GM18520 (cell line): ENCODE measurements at regions not wholly inside any gene's neighbourhood (a gene's known extent, or its start where the extent isn't known, plus 50 kb on each side); places are given as distances from the start of the nearest gene placed in this dataset.
"Not testable (repeated sequence)": the region's sequence is repeated elsewhere in the genome, so short reads cannot be mapped to it uniquely, and the experiment has no call there.

Source experiments
- ATAC-seq: cut with Tn5 transposase; IDR thresholded peaks from one replicate; pipeline ENCODE4 v1.9.1; 2021; ENCODE audit not compliant: unreplicated experiment

DNA sequence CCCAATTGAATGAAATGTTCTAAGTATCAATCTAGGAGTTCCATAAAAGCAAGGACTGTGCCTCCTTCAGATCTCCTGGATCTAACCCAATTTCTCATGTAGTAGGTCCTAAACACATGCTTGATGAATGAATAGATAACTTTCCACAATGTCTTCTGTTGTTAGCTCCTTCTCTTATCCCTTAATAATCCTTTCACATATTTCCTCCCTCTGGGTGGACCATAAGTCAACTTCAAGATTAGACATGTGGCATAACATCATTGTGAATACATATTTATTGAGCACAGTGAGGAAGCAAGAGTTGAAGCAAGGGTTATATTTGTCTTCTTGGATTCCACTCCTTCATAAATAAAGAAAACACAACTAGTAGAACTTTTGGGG is 108.6 kb upstream of the EGFLAM start:
- no peak for ATAC-seq

DNA sequence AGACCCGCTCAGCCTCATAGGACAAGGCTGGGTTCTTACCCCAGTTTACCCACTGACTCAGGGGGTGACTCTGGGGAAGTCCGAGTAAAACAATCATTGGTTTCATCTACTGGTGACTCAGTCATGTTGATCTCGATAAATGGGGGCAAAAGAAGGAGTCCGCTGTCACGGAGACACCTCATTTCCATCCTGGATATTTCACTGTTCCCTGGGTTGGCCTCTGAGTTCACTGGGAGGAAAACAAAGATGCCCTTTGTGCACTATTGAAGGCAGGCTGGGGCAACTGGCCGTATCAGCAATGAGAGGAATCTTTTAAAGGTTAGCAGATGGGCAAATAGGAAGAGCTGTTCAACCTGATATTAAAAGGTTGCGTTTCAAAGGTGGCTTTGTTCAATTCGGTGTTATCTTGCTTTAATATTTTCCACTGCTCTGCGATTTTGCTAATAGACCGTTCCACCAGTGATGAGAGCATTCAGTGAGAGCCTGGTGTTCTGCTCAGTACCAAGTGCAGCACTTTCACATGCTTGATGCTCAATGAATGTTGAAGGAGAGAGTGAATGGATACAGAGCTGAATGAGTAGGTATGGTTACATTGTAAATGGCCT is 110.2 kb upstream of the EGFLAM start:
- no peak for ATAC-seq

DNA sequence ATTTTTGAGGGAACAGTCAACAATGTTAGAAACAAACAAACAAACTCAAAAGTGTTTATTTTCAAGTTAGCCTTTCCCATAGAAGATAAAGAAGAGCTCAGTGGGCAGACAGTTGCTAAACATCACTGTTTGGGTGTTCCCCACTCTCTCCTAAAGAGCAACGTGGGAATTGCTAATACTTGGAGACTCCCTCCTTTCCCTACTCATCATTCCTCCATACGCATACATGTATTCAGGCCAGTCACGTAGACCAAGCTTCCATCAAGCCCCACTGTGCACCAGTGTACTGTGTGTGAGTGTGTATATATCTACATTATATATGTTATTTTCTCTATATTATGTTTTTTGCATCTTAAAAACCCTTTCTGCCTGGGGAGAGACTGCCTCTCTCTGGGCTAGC is 115.0 kb upstream of the EGFLAM start:
- ATAC-seq: no peak

DNA sequence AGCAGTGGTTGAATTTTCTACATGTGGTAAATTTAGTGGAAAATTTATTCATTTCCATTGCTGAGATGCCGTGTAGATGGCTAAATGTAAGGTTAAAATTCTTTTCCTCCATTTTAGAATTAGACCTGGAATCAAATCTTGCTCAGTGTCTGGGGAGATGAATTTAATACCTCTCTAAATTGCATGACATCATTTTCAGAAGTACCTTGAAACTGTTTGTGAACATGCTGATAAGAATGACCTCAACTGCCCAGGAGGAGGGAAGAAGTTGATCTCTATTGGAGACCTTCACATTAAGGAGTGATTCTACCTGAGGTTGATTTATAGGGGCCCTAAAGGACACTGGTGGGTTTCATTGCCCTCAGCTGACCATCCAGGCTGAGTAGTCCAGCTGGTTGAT is 116.7 kb upstream of the EGFLAM start:
- ATAC-seq: no peak

DNA sequence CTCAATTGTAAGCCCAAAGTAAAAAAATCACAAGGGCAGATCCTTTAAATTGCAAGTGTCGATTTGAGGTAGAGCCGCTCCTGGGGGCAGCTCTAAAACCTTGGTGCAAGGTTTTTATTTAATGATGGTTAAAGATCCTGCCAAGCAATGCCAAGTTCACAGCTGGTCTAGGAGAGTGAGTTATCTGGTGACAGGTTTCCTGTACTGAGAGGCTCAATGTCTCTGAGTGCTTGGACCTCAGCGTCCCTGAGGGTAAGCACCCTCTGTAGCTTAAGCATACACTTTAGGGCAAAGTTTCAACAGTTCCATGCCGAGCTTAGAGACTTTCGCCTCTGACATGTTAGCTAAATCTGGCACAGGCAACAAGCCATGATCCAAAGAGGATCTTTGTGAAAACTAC is 119.8 kb upstream of the EGFLAM start:
- ATAC-seq: no peak

DNA sequence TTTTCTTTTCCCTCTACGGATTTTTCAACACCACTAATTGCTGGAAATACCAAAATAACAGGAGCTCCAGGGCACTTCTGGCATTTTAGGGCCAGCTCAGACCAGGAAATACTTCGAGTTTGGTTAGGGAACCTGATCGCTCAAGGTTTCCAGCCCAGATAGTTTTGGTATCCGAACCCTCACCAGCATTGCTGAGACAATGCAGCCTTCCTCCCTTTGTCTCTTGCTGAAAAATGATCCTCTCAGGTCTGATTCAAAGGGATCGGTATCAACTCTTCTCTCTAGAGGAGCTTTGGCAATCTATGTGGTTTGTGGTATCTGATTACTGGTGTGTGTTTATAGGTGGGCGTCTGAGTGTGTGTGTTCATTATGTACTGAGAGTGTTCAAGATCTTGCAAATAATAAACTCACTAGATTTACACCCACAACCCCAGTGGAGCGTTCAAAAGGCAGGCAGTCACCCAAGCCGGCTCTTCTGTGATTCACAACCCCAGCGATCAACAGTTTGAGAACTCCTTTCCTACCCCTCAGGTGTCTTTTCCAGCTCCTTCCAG is 122.8 kb upstream of the EGFLAM start:
- ATAC-seq: no peak

DNA sequence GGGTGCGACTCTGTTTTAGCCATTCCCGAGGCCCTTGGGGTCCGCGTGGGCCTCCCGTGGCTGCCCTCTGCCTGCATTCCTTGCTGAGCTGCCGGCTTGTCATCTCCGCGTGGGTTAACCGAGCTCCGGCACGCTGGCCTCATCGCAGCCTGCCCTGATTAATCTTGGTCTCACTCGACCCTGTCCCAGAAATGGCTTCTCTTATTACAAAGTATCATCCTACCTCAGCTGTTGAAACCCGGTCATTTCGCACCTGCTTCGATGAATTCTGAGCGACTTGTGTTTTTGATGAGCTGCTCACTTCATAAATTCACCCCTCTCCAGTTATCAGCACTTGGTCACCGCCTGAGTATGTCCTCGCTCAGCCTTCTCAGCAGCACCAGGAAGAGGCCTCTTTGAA is 123.5 kb upstream of the EGFLAM start:
- ATAC-seq: no peak

DNA sequence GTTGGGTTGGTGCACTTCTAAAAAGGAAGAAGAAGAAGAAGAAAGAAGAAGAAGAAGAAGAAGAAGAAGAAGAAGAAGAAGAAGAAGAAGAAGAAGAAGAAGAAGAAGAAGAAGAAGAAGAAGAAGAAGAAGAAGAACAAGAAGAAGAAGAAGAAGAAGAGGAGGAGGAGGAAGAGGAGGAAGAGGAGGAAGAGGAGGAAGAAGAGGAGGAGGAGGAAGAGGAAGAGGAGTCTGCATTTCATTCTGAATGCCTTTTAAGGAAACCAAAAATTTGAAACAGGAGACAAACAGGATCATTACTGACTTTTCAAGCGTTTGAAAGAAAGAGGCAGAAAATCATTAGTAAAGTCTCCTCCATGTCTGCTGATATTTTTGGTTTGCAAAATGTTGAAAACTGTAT is 124.1 kb upstream of the EGFLAM start:
- ATAC-seq: not testable (repeated sequence)

DNA sequence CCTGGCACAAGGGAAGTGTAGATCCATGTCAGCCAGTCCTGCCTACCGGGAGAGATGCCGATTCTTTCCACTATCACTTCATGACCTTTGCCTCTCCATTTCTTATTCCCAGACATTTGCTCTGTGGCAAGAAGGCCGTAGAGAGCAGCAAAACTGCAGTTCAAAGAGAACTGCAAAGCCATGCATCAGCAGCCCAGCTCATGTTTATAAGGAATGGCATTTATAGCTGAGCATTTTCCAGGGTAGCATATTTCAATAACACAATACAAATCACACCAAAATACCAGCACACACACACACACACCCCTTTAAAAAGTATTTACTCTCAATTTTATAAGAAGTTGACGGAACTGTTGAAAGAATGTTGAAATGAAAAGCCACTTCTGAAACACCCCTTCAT is 126.7 kb upstream of the EGFLAM start:
- no peak for ATAC-seq

DNA sequence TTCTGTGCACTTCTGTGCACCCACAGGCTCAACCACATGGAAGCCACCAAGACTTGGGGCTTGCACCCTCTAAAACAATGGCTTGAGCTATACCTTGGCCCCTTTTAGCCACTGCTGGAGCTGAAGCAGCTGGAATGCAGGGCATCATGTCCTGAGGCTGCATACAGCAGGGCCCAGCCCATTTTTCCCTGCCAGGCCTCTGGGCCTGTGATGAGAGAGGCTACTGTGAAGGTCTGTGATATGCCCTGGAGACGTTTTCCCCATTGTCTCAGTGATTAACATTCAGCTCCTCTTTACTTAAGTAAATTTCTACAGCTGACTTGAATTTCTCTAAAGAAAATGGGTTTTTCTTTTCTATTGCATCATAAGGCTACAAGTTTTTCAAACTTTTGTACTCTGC is 134.0 kb upstream of the EGFLAM start:
- ATAC-seq: no peak

DNA sequence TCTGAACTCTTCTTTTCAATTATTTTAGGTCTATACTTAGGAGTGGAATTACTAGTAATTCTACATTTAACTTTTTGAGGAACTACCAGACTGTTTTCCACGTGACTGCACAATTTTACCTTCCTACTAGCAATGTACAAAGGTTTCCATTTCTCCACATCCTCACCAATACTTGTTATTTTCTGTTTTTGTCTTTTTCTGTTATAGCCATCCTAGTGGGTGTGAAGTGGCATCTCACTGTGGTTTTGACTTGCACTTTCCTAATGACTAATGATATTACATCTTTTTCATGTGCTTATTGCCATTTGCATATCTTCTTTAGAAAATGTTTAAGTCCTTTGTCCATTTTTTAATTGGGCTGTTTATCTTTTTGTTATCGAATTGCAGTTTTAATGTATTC is 136.9 kb upstream of the EGFLAM start:
- ATAC-seq: peak; percentile 86

DNA sequence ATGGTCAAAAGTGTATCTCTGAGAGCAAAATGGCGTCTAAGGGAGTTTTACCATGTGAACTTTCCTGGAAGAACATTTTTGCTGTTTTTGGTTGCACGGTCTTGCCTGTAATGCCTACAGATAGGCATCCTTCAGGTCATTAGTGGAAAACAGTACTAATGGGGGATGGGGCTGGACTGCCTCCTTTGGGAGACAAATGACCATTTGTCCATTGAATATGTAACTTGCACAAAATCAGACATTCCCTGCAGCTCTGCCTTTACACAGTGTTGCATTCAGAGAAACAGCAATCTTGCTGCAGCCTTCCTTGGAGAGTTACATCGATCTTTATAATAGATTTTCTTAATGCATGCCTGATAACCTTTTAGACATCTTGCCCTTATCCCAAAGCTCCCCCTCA is 138.5 kb upstream of the EGFLAM start:
- no peak for ATAC-seq

DNA sequence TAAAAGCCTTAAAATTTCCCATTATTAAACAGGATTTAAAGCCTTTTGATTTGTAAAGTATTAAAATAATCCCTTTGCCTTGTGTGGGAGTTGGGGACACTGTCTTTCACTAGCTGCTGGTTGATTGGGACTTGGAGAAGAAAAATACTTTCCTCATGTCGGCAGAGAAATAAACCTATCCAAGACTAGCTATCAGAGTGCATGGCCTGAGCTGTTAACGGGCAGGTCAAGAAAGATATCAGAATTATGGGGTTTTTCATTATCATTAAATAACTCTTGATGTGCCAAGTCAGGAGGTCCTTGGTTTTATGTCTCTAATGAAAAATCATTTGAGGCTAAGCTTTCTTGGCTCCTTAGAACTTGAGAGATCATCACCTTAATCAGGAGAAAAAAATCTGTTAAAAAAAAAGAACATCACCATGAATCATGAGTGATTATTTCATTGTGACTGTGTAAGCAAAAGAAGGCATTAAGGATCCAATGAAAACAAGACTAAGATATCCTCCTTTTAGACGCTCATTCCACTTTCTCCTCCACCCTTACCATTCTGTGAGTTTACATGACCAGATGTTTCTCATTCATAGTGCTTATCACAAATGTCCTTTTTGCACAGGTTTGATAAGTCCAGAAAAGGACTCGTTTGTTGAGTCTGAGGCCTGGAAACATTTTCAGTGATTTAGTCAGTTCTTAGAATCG is 140.4 kb upstream of the EGFLAM start:
- no peak for ATAC-seq

DNA sequence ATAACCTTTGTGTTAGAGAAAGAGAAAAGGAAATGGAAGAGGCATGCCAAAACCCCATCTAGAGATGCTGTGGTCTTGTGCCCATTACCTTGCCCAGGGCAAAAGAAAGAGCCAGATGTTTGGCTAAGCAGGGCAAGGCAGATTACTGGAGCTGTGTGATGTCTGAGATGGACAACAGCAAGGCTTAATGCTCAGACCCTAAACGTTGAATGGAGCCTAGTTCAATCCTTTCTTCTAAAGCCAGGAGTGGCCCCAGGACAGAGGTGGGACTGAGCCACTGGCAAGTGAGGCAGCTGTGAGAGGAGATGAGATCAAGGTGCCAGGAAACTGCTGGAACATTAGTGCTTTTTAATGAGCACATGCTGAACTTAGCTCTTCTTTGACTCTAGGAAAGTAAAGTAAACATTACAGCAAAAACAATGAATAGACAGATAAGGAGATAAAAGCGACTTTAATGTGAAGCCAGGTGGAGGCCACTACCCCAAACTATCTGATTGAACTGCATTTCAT is 143.0 kb upstream of the EGFLAM start:
- no peak for ATAC-seq

DNA sequence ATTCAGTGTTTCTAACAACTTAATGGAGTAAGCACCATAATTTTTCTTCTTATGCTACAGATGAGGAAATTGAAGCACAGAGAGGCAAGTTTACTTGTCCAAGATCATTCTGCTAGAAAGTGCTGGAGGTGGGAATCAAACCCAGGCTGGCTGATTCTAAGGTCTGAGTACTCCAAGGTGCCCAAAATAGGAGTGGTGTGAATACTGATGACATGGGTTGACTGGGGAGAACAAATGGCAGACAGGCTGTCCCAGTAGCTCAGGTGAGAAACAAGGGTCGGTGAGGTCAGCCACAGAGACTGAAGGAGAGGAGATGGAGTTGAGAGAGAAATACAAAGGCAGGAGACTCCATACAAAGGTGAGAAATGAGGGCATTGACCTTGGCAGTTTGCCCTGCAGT is 144.5 kb upstream of the EGFLAM start:
- ATAC-seq: no peak

DNA sequence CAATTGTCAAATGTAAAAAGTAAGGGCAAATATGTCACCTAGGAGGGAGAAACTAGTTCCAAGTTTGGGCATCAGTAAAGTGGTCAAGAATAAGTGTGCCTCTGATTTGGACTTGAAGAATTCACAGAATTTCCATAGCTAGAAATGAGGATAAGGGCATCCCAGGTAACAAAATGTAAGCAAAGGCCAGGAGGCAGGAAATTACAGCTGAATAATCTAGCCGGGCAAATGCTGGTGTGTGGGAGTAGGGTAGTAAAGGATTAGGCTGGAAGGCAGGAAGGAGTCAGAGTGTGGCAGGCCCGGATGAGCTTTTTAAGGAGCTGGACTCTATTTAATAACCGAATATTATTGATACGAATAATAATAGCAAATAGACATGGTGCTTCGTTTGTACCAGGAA is 144.9 kb upstream of the EGFLAM start:
- no peak for ATAC-seq

DNA sequence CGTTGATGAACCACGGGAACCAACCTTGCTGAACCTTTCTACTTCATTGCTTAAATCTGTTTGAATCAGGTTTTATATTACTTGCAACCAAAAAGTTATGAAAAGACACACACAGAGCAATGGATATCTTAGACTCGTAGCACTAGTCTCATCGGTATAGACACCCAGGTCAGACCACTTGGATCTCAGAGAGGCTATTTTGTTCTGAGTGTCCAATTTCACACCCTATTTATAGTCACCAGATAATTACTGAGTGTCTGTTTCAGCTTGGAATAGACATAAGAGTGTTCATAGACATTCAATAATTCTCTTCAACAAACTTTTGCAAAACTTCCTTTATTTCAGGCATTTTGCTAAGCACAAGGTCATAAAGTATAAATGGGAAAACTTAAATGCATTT is 145.4 kb upstream of the EGFLAM start:
- ATAC-seq: no peak

DNA sequence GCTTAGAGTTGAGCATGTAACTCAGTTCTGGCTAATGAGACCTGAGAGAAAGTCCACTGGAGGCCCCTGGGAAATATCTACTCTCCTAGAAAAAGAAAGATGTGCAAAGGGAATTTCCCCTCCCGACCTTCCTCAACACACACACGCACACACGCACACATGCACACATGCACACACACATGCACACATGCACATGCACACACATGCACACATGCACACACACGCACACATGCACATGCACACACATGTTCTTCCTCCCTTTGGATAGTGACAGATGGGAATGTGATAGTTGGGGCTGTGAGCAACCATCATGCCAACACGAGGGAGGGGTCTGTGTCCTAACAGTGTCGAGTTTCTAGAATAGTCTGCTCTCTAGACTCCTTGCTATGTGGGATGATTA is 148.2 kb upstream of the EGFLAM start:
- no peak for ATAC-seq

DNA sequence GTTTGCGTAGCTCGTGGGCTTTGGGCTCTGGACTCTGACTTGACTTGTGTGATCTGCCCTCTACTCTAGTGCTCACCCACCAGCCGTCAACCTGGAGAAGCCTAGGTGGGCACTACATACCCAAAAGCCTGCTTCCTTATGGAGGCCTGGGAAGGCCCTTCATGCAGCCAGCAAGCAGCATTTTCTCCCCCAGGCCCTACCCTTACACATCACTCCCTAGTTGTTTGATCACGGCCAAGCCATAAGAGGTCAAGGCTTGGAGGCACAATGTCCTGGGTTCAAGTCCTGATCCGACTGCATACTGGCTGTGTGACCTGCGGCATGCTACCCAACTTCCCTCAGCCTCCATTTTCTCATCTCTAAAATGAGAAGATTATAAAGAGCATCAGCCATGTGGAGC is 151.3 kb upstream of the EGFLAM start:
- no peak for ATAC-seq

DNA sequence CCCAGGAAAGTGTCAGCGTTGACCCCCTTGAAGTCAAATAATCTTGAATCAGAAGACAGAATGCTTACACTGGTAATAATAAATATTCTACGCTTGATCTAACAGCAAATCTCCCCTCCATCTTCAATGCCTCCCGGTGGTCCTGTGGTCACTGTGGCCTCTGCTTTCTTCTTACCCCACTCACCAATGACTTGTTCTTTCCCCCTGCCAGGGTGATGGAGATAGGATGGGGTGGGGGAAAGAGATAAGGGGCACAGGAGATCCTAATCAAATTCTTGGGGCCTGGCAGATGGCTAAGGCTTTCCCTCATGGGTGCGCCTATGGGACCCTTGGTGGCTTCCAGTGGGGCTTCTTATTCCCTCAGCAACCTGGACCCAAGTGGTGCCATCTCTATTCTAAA is 152.6 kb upstream of the EGFLAM start:
- ATAC-seq: no peak

DNA sequence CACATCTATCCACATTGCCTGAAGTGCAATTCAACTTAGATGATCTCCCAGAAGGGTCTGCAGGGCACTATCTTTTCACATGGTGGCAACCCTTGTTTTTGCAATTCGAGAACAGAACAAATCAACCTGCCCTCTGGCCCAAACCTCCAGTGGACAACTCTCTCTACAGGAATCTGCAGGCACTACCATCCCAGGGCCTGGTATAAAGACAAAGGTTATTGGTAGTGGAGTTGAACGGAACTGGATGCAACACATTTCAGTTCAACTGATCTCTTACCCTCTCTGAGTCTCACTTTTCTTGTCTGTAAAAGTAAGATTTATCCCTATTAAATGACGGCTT is 153.2 kb upstream of the EGFLAM start:
- no peak for ATAC-seq

DNA sequence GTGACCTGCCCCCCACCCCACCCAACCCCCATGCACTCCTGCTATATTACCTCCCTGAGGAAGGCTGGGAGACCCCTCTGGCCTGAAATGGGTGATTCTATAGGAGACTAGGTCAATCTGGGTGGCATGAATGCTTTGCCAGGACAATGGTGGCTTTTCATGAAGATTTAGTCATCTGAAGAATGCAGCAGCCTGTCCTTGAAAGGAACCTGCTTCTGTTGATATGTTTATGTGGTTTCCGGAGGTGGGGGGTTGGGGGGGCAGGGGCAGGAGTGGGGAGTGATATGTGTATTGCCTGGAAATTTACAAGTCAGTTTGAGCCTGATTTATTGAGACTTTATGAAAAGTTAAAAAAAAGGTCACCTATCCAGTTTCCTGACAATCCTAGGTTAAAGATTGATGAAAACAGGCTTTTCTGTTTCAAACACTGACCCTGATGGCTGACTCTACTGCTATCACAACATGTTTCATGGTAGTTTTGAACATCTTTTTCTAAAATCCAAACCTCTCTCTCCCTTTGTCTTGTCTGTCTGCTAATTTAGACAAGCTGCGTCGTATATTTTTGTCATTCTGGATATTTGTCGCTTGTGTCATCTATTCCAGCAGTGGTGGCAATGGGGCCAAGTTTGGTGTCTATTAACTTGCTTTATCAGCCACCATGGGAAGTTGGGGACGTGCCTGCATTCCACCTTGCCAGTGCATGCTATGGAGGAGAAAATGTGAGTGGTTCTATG is 153.7 kb upstream of the EGFLAM start:
- ATAC-seq: no peak
